ENCODE measurements at regions not wholly inside any gene's neighbourhood (a gene's known extent, or its start where the extent isn't known, plus 50 kb on each side); places are given as distances from the start of the nearest gene placed in this dataset.

- TF ChIP-seq CTCF (conservative IDR thresholded peaks at IDR 0.05; ENCODE audit: low read depth, low read length), result 0 out of 2 replicates have a peak, but pooled peaks have one; percentile 26
- TF ChIP-seq EZH2 (IDR thresholded peaks at IDR 0.05; ENCODE audit: low read length, unreplicated experiment), result no peak
Observed at GRCh38 chr17:71885662-71886061, 235.2 kb upstream of the SOX9 start.
